ENCODE measurements at regions not wholly inside any gene's neighbourhood (a gene's known extent, or its start where the extent isn't known, plus 50 kb on each side); places are given as distances from the start of the nearest gene placed in this dataset.

- in situ Hi-C loops (cut with HindIII; ENCODE audit: low sequenced_read_pairs), result no loop called here
- no peak for DNase-seq (ENCODE audit: low spot score)
These were observed 370.3 kb upstream of the RGMB start for GRCh38 chr5:98403131-98403530.

GRCh38 chr5:98414938-98415337 is 358.5 kb upstream of the RGMB start:
- no peak for DNase-seq (ENCODE audit: low spot score)
- in situ Hi-C loops (cut with HindIII; ENCODE audit: low sequenced_read_pairs), result no loop called here

- in situ Hi-C loops (cut with HindIII; ENCODE audit: low sequenced_read_pairs), result no loop called here
- no peak for DNase-seq (ENCODE audit: low spot score)
These were observed 357.8 kb upstream of the RGMB start for GRCh38 chr5:98415663-98416062.

- in situ Hi-C loops (cut with HindIII; ENCODE audit: low sequenced_read_pairs), result no loop called here
- DNase-seq (ENCODE audit: low spot score), result no peak
These were observed 356.9 kb upstream of the RGMB start for GRCh38 chr5:98416541-98416940.

GRCh38 chr5:98419825-98420224 is 353.6 kb upstream of the RGMB start:
- in situ Hi-C loops (cut with HindIII; ENCODE audit: low sequenced_read_pairs), result no loop called here
- DNase-seq (ENCODE audit: low spot score), result no peak

- in situ Hi-C loops (cut with HindIII; ENCODE audit: low sequenced_read_pairs), result no loop called here
- no peak for DNase-seq (ENCODE audit: low spot score)
These were observed 348.6 kb upstream of the RGMB start for GRCh38 chr5:98424681-98425450.

GRCh38 chr5:98425640-98426039 is 347.8 kb upstream of the RGMB start:
- in situ Hi-C loops (cut with HindIII; ENCODE audit: low sequenced_read_pairs), result no loop called here
- no peak for DNase-seq (ENCODE audit: low spot score)

- no peak for DNase-seq (ENCODE audit: low spot score)
- in situ Hi-C loops (cut with HindIII; ENCODE audit: low sequenced_read_pairs), result no loop called here
These were observed 344.7 kb upstream of the RGMB start for GRCh38 chr5:98428806-98429205.

- in situ Hi-C loops (cut with HindIII; ENCODE audit: low sequenced_read_pairs), result no loop called here
- no peak for DNase-seq (ENCODE audit: low spot score)
These were observed 341.1 kb upstream of the RGMB start for GRCh38 chr5:98432378-98432777.

GRCh38 chr5:98433022-98433421 is 340.4 kb upstream of the RGMB start:
- DNase-seq (ENCODE audit: low spot score), result no peak
- in situ Hi-C loops (cut with HindIII; ENCODE audit: low sequenced_read_pairs), result no loop called here

GRCh38 chr5:98433673-98434072 is 339.8 kb upstream of the RGMB start:
- in situ Hi-C loops (cut with HindIII; ENCODE audit: low sequenced_read_pairs), result no loop called here
- no peak for DNase-seq (ENCODE audit: low spot score)

GRCh38 chr5:98436667-98437066 is 336.8 kb upstream of the RGMB start:
- in situ Hi-C loops (cut with HindIII; ENCODE audit: low sequenced_read_pairs), result no loop called here
- no peak for DNase-seq (ENCODE audit: low spot score)

- DNase-seq (ENCODE audit: low spot score), result no peak
- in situ Hi-C loops (cut with HindIII; ENCODE audit: low sequenced_read_pairs), result no loop called here
These were observed 331.0 kb upstream of the RGMB start for GRCh38 chr5:98442448-98442847.

GRCh38 chr5:98443881-98444280 is 329.6 kb upstream of the RGMB start:
- in situ Hi-C loops (cut with HindIII; ENCODE audit: low sequenced_read_pairs), result no loop called here
- DNase-seq (ENCODE audit: low spot score), result no peak

- in situ Hi-C loops (cut with HindIII; ENCODE audit: low sequenced_read_pairs), result no loop called here
- no peak for DNase-seq (ENCODE audit: low spot score)
These were observed 320.2 kb upstream of the RGMB start for GRCh38 chr5:98453296-98453695.

GRCh38 chr5:98454407-98454806 is 319.1 kb upstream of the RGMB start:
- DNase-seq (ENCODE audit: low spot score), result no peak
- in situ Hi-C loops (cut with HindIII; ENCODE audit: low sequenced_read_pairs), result no loop called here

GRCh38 chr5:98454904-98455303 is 318.6 kb upstream of the RGMB start:
- DNase-seq (ENCODE audit: low spot score), result no peak
- in situ Hi-C loops (cut with HindIII; ENCODE audit: low sequenced_read_pairs), result no loop called here

- DNase-seq (ENCODE audit: low spot score), result no peak
- in situ Hi-C loops (cut with HindIII; ENCODE audit: low sequenced_read_pairs), result no loop called here
These were observed 317.8 kb upstream of the RGMB start for GRCh38 chr5:98455665-98456064.

GRCh38 chr5:98458004-98458403 is 315.5 kb upstream of the RGMB start:
- in situ Hi-C loops (cut with HindIII; ENCODE audit: low sequenced_read_pairs), result no loop called here

GRCh38 chr5:98458726-98459125 is 314.7 kb upstream of the RGMB start:
- in situ Hi-C loops (cut with HindIII; ENCODE audit: low sequenced_read_pairs), result no loop called here
- no peak for DNase-seq (ENCODE audit: low spot score)

More at GRCh38 chr5:98458004-98458403, 315.5 kb upstream of the RGMB start:
- DNase-seq (ENCODE audit: low spot score), result no peak

- no peak for DNase-seq (ENCODE audit: low spot score)
- in situ Hi-C loops (cut with HindIII; ENCODE audit: low sequenced_read_pairs), result no loop called here
These were observed 312.9 kb upstream of the RGMB start for GRCh38 chr5:98460536-98460935.
